Large intestine (tissue), 3 donors: ENCODE measurements at regions not wholly inside any gene's neighbourhood (a gene's known extent, or its start where the extent isn't known, plus 50 kb on each side); places are given as distances from the start of the nearest gene placed in this dataset.

Source experiments
- DNase-seq, 2 donors: peaks; one replicate each; pipeline versions ENCODE4 v3.0.0 to v3.0.0-alpha.2; 2013
- H3K27ac ChIP-seq: one replicate; pipeline ENCODE4 v1.5.1; 2013; ENCODE audit warnings: low read length
- H3K27me3 ChIP-seq: 2 replicates; pipeline ENCODE4 v1.6.1; 2013; ENCODE audit warnings: low read length; ENCODE audit not compliant: control insufficient read depth, insufficient read depth
- H3K36me3 ChIP-seq: 2 replicates; pipeline ENCODE4 v1.6.1; 2013; ENCODE audit warnings: low read length; ENCODE audit not compliant: control insufficient read depth, insufficient read depth
- H3K4me1 ChIP-seq: one replicate; pipeline ENCODE4 v1.6.1; 2013; ENCODE audit warnings: low read length; ENCODE audit not compliant: control insufficient read depth, insufficient read depth
- H3K4me3 ChIP-seq: one replicate; pipeline ENCODE4 v1.5.1; 2013; ENCODE audit warnings: low read length
- H3K9me3 ChIP-seq: one replicate; pipeline ENCODE4 v1.6.1; 2013; ENCODE audit warnings: mild to moderate bottlenecking, low read depth, low read length, moderate library complexity; ENCODE audit not compliant: control insufficient read depth
- WGBS: methylation state at CpG from one replicate; pipeline ENCODE4 v1.1.5; 2013; ENCODE audit warnings: low lambda C conversion rate; ENCODE audit not compliant: insufficient coverage; 5-methylcytosine and 5-hydroxymethylcytosine counted together

- Histone ChIP-seq H3K9me3 (no peaks in the 10 kb centered on the region), H3K27me3 (no peaks in the 10 kb centered on the region), H3K36me3 (no peaks in the 10 kb centered on the region), H3K4me1 (no peaks in the 10 kb centered on the region), H3K27ac (no peak overlapping the region), H3K4me3 (no peak overlapping the region)
- no peak for DNase-seq
These were observed 827.0 kb downstream of the CDY2B start for GRCh38 chrY:17053041-17053440.

GRCh38 chrY:17050374-17050773, 829.6 kb downstream of the CDY2B start:
- 83% methylated on average over 1 of the region's 2 CpGs for WGBS
- no peaks in the 10 kb centered on the region for H3K4me1 ChIP-seq
- H3K27me3 ChIP-seq = no peaks in the 10 kb centered on the region
- H3K27ac ChIP-seq = no peak overlapping the region
- DNase-seq = no peak
- no peaks in the 10 kb centered on the region for H3K9me3 ChIP-seq
- H3K4me3 ChIP-seq = no peak overlapping the region
- H3K36me3 ChIP-seq = no peaks in the 10 kb centered on the region

DNA sequence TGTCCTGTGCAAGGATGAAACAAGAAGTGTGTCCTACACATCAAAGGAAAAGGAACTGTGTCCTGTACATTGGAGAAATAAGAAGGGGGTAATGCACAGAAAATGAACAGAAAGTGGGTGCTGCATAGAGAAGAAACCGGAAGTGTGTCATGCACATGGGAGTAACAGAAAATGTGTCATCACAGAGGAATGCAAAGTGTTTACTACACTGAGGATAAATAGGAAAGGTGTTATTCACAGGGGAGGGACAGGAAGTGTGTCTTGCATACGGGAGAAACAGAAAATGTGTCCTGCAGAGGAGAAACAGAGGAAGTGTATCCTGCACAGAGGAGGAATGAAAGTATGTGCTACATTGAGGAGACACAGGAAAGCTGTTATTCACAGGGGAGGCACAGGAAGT, 834.9 kb downstream of the CDY2B start:
- H3K27ac ChIP-seq = no peak overlapping the region
- H3K4me1 ChIP-seq = no peaks in the 10 kb centered on the region
- H3K9me3 ChIP-seq = peaks cover 5% of the 10 kb centered on the region
- H3K27me3 ChIP-seq = no peaks in the 10 kb centered on the region
- no CpG with 5 or more reads among the region's 2 CpGs for WGBS
- H3K36me3 ChIP-seq = no peaks in the 10 kb centered on the region
- no peak for DNase-seq
- no peak overlapping the region for H3K4me3 ChIP-seq

GRCh38 chrY:17044723-17045122, 835.3 kb downstream of the CDY2B start:
- H3K4me3 ChIP-seq = no peak overlapping the region
- no peaks in the 10 kb centered on the region for H3K36me3 ChIP-seq
- no peak overlapping the region for H3K27ac ChIP-seq
- peaks cover 5% of the 10 kb centered on the region for H3K9me3 ChIP-seq
- DNase-seq = no peak
- H3K4me1 ChIP-seq = no peaks in the 10 kb centered on the region
- no peaks in the 10 kb centered on the region for H3K27me3 ChIP-seq
- no CpG with 5 or more reads among the region's 4 CpGs for WGBS

DNA sequence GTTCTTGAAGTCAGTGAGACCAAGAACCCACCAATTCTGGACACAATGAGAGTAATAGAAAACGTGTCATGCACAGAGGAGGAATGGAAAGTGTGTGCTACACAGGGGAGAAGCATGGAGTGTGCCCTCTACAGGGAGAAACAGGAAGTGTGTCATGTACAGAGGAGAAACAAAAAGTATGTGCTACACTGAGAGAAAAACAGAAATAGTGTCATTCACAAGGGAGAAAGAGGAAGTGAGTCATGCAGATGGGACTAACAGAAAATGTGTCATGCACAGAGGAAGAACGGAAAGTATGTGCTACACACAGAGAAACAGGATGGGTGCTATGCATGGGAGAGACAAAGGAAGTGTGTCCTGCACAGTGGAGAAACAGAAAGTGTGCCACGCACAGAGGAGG, 835.7 kb downstream of the CDY2B start:
- H3K27ac ChIP-seq = no peak overlapping the region
- no peaks in the 10 kb centered on the region for H3K27me3 ChIP-seq
- H3K36me3 ChIP-seq = no peaks in the 10 kb centered on the region
- H3K4me1 ChIP-seq = no peaks in the 10 kb centered on the region
- peaks cover 5% of the 10 kb centered on the region for H3K9me3 ChIP-seq
- H3K4me3 ChIP-seq = no peak overlapping the region
- no peak for DNase-seq
- no CpG with 5 or more reads among the region's 3 CpGs for WGBS

- no CpG with 5 or more reads among the region's 2 CpGs for WGBS
- H3K27me3 ChIP-seq = no peaks in the 10 kb centered on the region
- H3K27ac ChIP-seq = no peak overlapping the region
- H3K36me3 ChIP-seq = no peaks in the 10 kb centered on the region
- no peak for DNase-seq
- no peak overlapping the region for H3K4me3 ChIP-seq
- H3K9me3 ChIP-seq = peaks cover 5% of the 10 kb centered on the region
- no peaks in the 10 kb centered on the region for H3K4me1 ChIP-seq
These were observed 841.6 kb downstream of the CDY2B start for GRCh38 chrY:17038439-17038838.

GRCh38 chrY:17018126-17018525, 861.9 kb downstream of the CDY2B start:
- WGBS = no CpG with 5 or more reads among the region's 3 CpGs
- Histone ChIP-seq H3K4me3 (no peak overlapping the region), H3K9me3 (no peaks in the 10 kb centered on the region), H3K27me3 (no peaks in the 10 kb centered on the region), H3K36me3 (no peaks in the 10 kb centered on the region), H3K27ac (no peak overlapping the region), H3K4me1 (no peaks in the 10 kb centered on the region)
- no peak for DNase-seq

GRCh38 chrY:16993551-16993950, 886.5 kb downstream of the CDY2B start:
- WGBS = no CpG with 5 or more reads among the region's 2 CpGs
- Histone ChIP-seq H3K27ac (no peak overlapping the region), H3K4me1 (no peaks in the 10 kb centered on the region), H3K4me3 (no peak overlapping the region), H3K27me3 (no peaks in the 10 kb centered on the region), H3K9me3 (no peaks in the 10 kb centered on the region), H3K36me3 (no peaks in the 10 kb centered on the region)
- no peak for DNase-seq

DNA sequence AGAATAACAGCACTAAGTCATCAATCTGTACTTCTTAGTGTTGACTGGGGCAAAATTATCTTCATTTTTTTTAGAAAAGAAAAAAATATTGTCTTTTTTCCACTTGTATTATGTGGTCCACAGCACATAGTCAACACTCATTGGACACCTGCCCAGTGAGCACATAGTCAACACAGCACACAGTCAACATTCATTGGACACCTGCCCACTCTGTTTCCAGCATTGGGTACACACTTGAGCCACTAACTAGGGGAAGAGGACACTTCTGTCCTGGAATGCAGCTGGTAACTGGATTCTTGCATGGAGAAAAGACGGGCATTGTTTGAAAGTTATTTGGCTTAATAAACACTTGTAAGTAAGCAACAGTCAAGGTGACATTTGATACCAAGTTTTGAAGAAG, 898.2 kb downstream of the CDY2B start:
- no CpG with 5 or more reads among the region's 1 CpG for WGBS
- Histone ChIP-seq H3K4me1 (no peaks in the 10 kb centered on the region), H3K27me3 (no peaks in the 10 kb centered on the region), H3K27ac (no peak overlapping the region), H3K4me3 (no peak overlapping the region), H3K9me3 (no peaks in the 10 kb centered on the region), H3K36me3 (no peaks in the 10 kb centered on the region)
- DNase-seq = no peak

- Histone ChIP-seq H3K4me1 (no peaks in the 10 kb centered on the region), H3K36me3 (no peaks in the 10 kb centered on the region), H3K4me3 (no peak overlapping the region), H3K27ac (no peak overlapping the region), H3K27me3 (no peaks in the 10 kb centered on the region), H3K9me3 (no peaks in the 10 kb centered on the region)
- no CpG with 5 or more reads among the region's 6 CpGs for WGBS
- DNase-seq = no peak
These were observed 920.9 kb downstream of the CDY2B start for GRCh38 chrY:16959071-16959470.

DNA sequence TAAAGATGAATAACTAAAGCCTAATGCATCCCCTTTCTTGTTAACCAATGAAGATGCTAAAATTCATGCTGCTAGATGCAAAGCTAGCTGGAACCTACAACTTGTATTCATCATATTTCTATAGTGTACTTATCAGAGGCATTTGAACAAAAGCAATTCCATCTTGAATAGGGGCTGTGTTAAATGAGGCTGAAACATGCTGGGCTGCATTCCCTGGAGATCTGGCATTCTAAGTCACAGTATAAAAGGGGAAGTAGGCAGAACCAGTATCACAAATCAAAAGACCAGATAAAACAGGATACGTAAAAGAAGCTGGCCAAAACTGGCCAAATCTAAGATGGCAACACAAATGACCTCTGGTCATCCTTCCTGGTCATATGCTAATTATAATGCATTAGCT, 932.8 kb downstream of the CDY2B start:
- Histone ChIP-seq H3K4me3 (no peak overlapping the region), H3K27ac (no peak overlapping the region), H3K4me1 (no peaks in the 10 kb centered on the region), H3K36me3 (no peaks in the 10 kb centered on the region), H3K9me3 (no peaks in the 10 kb centered on the region), H3K27me3 (no peaks in the 10 kb centered on the region)
- WGBS = no CpG with 5 or more reads among the region's 1 CpG
- no peak for DNase-seq
